Caki2 (cell line): ENCODE measurements at regions not wholly inside any gene's neighbourhood (a gene's known extent, or its start where the extent isn't known, plus 50 kb on each side); places are given as distances from the start of the nearest gene placed in this dataset.
"Not testable (repeated sequence)": the region's sequence is repeated elsewhere in the genome, so short reads cannot be mapped to it uniquely, and the experiment has no call there.

Experiments
- DNase-seq: peaks from one replicate; pipeline ENCODE4 v3.0.0-alpha.2; 2015; ENCODE audit warnings: low read depth
- in situ Hi-C: cut with HindIII; loops from 2 replicates; pipeline ENCODE4 v1.10.0; 2016; ENCODE audit warnings: low sequenced_read_pairs, low pct_unique_long_range_greater_than_20kb, mixed read lengths

- peak; percentile 10 for DNase-seq
- in situ Hi-C loops = no loop called here
Measured at GRCh38 chr5:101102506-101102905, 199.4 kb upstream of the ST8SIA4 start.

GRCh38 chr5:101091902-101092301, 188.8 kb upstream of the ST8SIA4 start:
- in situ Hi-C loops = no loop called here
- DNase-seq = no peak

- DNase-seq = no peak
- in situ Hi-C loops = no loop called here
Measured at GRCh38 chr5:101084353-101084752, 181.3 kb upstream of the ST8SIA4 start.

- no peak for DNase-seq
Measured at GRCh38 chr5:101080462-101081240, 177.6 kb upstream of the ST8SIA4 start.

GRCh38 chr5:101068298-101068697, 165.2 kb upstream of the ST8SIA4 start:
- no peak for DNase-seq
- in situ Hi-C loops = no loop called here

More at GRCh38 chr5:101080462-101081240, 177.6 kb upstream of the ST8SIA4 start:
- in situ Hi-C loops = no loop called here

GRCh38 chr5:101067429-101067828, 164.3 kb upstream of the ST8SIA4 start:
- DNase-seq = no peak
- in situ Hi-C loops = no loop called here

- in situ Hi-C loops = no loop called here
- DNase-seq = no peak
Measured at GRCh38 chr5:101062902-101063301, 159.8 kb upstream of the ST8SIA4 start.

- in situ Hi-C loops = no loop called here
- no peak for DNase-seq
Measured at GRCh38 chr5:101047181-101047580, 144.1 kb upstream of the ST8SIA4 start.

- DNase-seq = no peak
- in situ Hi-C loops = no loop called here
Measured at GRCh38 chr5:101045689-101046088, 142.6 kb upstream of the ST8SIA4 start.

GRCh38 chr5:101040002-101040401, 136.9 kb upstream of the ST8SIA4 start:
- DNase-seq, in situ Hi-C loops: not testable (repeated sequence)

GRCh38 chr5:101036778-101037177, 133.7 kb upstream of the ST8SIA4 start:
- no peak for DNase-seq
- in situ Hi-C loops = no loop called here

- in situ Hi-C loops = no loop called here
- DNase-seq = no peak
Measured at GRCh38 chr5:101035425-101035824, 132.3 kb upstream of the ST8SIA4 start.

GRCh38 chr5:101024299-101024698, 121.2 kb upstream of the ST8SIA4 start:
- DNase-seq = no peak
- in situ Hi-C loops = no loop called here

- DNase-seq = no peak
- in situ Hi-C loops = no loop called here
Measured at GRCh38 chr5:101018299-101018698, 115.2 kb upstream of the ST8SIA4 start.

GRCh38 chr5:101012880-101013279, 109.8 kb upstream of the ST8SIA4 start:
- no peak for DNase-seq

GRCh38 chr5:101009758-101010519, 106.9 kb upstream of the ST8SIA4 start:
- in situ Hi-C loops = no loop called here
- DNase-seq = no peak

More at GRCh38 chr5:101012880-101013279, 109.8 kb upstream of the ST8SIA4 start:
- in situ Hi-C loops = no loop called here

GRCh38 chr5:100992354-100992753, 89.3 kb upstream of the ST8SIA4 start:
- no peak for DNase-seq
- in situ Hi-C loops = no loop called here

GRCh38 chr5:100983601-100984000, 80.5 kb upstream of the ST8SIA4 start:
- in situ Hi-C loops = not testable (repeated sequence)

GRCh38 chr5:100974082-100974481, 71.0 kb upstream of the ST8SIA4 start:
- in situ Hi-C loops = no loop called here
- no peak for DNase-seq

More at GRCh38 chr5:100983601-100984000, 80.5 kb upstream of the ST8SIA4 start:
- not testable (repeated sequence) for DNase-seq
